Posterior vena cava (tissue), 2 donors: ENCODE measurements at regions not wholly inside any gene's neighbourhood (a gene's known extent, or its start where the extent isn't known, plus 50 kb on each side); places are given as distances from the start of the nearest gene placed in this dataset.

Experiments
- DNase-seq: peaks from one replicate; pipeline ENCODE4 v3.0.0-alpha.2; 2020; ENCODE audit warnings: low spot score
- intact Hi-C, 2 donors: fragments of 100-400 bp; cut with DNase I; formaldehyde crosslinking; loops; one replicate each; pipeline versions ENCODE4 v1.14.1 to v1.14.2; 2022 to 2023
- donor health status: DM: yes; HTN: yes; CAD: no.
- donor health status: DM: yes; HTN: yes; CAD: no.

- intact Hi-C loops: no loop called here
- DNase-seq: no peak
Measured at GRCh38 chr4:138299881-138300280, 57.7 kb upstream of the SLC7A11 start.

DNA sequence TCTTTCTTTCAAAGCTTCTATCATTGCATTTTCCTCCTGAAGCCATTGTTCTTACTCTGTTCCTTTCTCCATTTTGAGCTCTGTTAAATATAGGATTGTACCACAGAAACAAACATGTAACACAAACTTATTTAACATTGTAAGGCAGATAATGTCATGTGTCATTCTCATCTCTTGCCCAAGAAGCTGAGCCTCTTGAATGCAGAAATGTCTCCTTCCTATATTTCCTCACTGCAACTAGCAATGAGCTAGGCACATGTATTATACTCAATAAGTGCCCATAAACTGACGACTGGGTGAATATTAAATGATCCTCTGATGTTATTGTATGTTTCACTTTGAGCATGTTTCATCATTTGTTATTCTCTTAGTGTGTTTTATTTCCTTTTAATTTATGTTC lies 56.7 kb upstream of the SLC7A11 start:
- DNase-seq: no peak
- intact Hi-C loops: no loop called here

- DNase-seq: no peak
- intact Hi-C loops: no loop called here
Measured at GRCh38 chr4:138298431-138298830, 56.3 kb upstream of the SLC7A11 start.

DNA sequence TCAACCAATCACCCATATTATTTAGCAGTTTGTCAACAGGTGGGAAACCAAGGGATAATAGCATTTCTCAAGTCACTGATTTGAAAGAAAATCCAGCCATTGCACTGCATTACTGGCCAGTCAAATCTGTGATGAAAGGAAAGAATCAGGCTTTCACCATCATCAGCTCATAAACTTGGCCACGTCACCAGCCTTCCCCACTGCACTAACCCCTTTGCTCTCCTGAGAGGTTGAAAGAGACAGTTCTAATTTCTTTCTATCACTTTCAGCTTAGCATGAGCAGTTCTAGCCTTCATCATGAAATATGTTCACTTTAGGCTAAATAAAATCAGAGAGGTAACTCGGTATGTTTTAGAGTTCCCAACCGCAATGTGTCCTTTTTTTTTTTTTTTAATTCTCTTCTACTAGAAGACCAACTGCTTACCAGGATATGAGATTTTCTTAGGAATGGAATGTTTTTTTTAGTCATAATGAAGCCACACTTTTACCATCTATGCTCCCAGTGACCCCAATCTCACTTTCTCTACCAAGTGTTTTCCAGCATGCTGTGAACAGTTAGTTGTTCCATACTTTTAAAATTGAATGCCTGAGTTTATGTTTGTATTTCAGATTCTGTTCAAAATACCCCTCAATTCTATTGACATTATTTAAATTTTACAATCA lies 55.7 kb upstream of the SLC7A11 start:
- intact Hi-C loops: no loop called here
- DNase-seq: no peak

DNA sequence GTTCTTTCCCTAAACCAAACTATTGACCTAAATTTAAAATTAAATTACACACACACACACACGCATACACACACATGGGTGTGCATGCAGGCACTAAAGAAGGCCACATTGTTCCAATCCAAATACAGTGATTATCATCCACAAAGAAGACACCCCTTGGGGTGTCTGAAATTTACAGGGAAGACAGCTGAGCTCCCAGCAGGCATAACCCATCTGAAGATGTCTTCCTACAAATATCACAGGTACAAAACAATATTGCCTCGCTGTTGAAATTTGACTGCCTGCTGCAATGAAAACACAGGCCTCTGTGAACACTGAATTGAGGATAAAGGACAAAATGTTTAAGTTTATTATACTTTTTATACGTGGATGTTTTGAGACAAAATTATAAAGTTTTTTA lies 50.2 kb upstream of the SLC7A11 start:
- no peak for DNase-seq
- intact Hi-C loops: no loop called here
